CD4-positive, alpha-beta T cell treated with Interleukin-21 for 1 hour (primary cell): ENCODE measurements at regions not wholly inside any gene's neighbourhood (a gene's known extent, or its start where the extent isn't known, plus 50 kb on each side); places are given as distances from the start of the nearest gene placed in this dataset.

ENCODE experiments used
- DNase-seq: peaks from one replicate; pipeline ENCODE4 v3.0.0-alpha.2; 2020

DNA sequence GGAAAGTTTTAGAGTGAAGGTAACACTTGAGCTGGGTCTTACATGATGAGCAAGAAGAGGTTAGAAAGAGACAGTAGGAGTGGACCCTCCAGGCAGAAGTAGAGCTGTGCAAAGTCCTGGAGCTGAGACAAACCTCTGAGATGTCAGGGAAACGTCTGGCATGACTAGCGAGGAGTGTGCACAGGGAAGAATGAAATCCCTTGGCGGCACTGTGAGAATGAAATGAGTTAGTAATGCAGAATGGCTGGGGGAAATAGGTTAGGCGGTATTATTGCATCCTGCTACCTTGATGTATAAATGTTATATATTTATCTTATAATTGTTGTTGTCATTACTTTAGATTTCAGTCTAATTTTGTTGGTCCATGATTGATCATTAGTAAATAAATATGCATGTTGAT, 457.9 kb upstream of the CCL2 start:
- no peak for DNase-seq

DNA sequence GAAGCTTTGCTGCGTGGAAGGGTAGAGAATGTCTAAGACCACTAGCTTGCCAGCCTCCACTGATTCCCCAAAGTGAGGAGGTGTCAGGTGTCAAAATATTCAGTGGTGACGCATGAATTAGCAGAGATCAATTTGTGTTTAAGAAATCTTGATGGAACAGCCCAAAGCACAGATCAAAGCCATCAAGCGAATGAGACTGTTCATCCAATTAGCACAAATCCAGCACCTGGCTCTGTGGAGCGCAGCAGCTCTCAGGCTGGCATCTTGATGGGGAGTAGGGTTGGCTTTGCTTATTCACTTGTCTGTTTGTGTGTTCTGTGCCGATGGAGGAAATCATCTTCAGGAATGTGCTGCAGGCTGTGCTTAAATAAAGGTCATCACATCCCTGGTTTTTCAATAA, 456.8 kb upstream of the CCL2 start:
- DNase-seq: no peak

DNA sequence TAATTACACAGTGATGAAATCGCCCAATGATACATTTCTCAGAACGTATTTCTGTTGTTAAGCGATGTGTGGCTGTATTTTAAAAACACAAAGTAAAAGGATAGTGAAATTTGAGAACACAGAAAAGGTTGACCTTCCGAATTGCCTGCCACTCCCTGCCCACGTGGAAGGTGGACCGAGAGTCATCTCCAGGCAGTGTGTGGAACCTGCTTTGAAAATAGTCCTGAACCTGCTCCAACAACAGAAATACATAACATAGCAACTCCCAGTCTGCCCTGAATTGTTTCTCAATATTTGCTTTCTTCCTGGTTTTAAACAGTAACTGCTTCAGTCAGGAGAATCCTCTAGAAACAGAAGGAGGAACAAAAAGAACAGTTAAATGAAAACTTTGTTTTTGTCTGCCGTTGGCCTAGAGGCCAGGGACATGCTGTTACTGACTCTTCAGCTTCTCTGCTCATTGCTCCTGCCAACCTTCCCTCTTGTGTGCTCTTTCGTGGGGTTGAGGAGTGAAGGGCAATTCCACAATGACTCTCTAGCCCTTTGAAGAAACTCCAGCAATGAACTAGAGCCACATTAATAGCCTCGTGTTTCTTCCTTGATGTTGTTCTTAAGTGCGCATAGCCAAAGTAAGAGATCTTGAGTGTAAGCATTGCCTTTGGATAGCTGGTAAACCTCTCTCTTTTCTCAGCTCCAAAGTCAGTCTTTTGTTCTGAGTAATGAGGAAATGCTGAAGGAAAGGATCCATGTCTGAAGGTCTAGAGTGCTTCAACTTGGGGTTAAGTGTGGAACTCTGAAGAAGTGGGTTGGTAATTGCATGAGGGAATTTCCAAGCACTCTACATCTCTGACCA, 452.5 kb upstream of the CCL2 start:
- no peak for DNase-seq

DNA sequence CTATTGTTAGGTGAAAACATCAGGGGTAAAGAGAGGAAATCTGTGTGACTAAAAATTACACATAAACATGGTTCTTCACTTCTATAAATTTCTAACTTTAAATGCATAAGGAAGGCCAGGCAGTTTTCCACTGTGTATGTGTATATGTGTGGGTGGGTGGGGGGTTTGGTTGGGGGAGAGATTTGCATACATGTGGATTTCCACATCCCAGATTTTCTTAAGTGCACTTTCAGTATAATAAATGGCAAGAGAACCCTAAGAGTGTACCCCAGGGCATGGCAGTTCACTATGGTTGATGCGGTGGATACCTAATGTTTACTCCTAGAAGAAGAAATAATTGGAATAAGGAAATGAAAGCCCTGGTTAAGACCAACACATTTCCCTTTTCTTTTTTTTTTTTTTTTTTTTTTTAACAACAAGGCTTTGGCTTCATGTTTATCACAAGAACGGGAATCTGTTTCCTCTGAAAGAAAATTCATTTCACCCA, 451.8 kb upstream of the CCL2 start:
- no peak for DNase-seq

DNA sequence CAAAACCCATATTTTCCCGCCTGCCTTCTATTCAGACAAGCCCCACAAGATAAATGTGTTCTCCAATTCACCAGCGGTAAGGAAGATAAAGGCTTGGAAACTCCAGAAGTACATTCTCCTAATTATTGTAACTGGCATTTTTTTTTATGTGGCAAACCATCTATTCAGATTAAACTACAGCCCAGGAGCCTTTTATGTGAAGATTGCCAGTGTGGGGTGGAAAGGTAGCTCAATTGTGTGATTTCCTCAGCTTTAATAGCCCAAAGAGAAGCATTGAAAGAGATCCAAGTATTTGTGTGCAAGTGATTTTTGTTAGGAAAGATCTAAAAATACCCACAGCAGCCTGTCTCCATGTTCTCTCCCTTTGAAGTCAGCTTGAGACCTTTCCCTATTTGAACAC, 451.4 kb upstream of the CCL2 start:
- DNase-seq: no peak

DNA sequence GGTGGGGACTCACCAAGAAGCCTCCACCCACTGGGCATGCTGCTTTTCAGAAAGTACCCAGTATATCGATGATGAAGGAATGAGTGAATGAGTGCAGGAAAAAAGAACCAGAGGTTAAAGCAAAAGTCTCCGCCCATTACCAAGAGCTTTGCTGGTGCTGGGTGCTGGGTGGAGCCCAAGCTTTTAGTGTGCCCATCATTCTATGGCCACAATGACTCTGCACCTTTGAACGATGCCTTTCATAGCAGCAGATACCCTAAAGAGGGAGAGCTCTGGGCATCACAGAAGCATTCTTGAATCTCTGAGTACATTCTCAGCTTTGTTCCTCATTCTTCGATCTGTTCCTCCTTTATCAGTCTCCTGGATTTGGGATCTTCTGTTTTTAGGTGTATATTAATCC, 450.7 kb upstream of the CCL2 start:
- no peak for DNase-seq

DNA sequence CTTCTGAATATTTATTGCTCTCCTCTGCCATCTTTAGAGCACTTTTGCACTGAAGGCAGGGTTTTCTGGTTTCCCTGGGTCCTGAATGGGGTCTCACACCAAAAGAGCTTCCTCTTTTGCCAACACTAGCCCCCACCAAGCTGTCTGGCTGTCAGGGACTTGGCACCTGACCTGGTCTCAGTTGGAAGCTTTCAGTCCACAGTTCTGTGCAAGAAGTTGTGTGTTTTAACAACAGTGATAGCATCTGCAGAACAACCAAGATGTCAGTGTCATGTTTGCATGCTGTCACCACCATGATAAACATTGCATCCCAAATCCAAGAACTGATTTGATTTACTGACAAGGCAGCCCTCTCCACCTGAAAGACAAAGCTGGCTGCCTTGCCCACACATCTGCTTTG, 448.5 kb upstream of the CCL2 start:
- DNase-seq: no peak

DNA sequence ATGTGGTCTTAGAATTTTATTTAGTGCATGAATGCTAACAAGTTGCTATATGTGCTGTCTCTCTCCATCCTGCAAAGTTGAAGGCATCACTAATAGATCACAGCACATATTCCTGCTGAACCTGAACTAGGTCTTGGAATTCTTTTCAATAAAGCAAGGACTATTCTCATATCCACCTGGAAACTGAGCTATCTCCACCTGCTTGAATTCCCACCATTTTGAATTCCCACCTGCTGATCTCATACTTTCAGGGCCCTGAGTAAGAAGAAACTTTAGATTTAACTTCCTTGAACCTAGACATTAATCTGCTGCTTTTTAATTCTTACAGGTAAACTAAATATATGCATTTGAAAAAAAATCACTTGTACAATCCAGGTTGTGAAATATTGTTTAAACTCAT, 445.3 kb upstream of the CCL2 start:
- no peak for DNase-seq

DNA sequence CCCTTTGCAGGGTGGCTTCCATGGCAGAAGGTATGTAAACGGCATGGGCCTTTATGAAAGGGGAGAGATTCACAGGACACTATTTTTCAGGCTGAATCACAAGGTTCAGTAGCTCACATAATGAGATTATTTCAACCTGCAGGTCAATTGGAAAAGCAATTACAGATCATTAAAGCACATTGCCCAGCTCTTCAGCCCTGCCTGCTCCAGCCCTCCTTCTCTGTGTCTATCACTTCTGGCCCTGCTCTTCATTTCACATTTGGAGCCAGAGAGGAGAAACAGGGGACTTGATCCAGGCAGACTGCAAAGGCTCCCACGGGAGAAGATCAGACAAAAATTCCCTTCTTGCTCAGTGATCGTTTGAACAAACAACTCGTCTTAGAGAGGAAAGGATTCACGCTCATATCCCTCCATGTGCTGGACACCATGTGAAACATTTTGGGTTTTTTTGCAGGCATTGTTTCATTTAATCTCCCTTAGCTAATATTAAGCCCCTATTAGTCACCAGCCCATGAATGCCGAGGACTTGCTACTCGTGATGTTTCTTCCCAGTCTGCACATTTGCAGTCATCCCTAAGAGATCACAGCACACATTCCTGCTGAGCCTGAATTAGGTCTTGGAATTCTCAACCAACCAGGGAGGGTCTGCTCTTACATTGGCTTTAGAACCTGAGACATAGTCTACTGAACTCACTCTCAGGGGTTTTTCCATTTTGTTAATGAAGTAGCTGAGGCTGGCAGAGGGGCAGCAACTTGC, 443.9 kb upstream of the CCL2 start:
- DNase-seq: no peak

DNA sequence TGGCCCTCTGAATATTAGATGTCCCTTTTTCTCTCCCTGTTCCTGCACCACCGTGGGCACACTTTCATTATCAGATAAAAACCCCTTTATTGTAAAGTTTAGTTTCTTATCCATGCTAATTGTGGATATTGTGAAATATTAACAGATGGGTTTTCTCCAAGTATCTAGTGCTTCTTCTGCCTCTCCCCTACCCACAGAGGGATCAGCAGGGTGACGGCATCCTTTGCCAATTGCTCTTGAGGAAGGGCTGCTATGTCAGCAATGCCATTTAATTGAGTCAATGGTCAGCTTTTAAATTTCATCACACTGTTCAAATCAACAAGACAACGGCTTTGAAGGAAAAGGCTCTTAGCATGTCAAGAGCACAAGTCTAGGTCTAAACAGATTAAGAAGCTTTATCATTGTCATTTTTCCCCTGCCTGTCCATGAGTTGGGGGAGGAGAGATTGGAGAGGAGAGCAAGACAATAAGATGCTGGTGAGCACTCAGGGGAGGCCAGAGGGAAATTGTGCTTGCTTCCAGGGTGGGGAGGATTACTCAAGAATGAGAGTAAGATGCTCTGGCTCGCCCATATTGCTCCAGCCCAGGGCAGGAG, 443.0 kb upstream of the CCL2 start:
- DNase-seq: no peak

DNA sequence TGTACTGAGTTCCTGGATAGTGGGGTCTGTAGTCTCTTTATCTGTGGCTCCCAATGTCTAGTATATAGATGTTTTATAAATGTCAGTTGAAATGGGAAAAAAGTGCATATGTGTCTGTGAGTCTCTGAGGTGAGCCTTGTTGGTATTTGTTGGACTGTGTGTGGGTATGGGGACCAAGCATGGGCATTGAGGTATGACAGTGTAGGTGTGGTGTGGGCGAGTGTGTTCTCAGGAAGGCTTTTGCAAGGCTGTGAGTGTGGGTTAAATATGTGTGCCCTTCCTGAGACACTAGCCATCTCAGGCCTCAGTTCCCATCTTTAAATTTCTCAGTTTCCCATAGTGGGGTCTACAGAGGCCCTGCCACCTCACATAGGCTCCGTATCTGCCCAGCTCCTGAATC, 440.2 kb upstream of the CCL2 start:
- no peak for DNase-seq

DNA sequence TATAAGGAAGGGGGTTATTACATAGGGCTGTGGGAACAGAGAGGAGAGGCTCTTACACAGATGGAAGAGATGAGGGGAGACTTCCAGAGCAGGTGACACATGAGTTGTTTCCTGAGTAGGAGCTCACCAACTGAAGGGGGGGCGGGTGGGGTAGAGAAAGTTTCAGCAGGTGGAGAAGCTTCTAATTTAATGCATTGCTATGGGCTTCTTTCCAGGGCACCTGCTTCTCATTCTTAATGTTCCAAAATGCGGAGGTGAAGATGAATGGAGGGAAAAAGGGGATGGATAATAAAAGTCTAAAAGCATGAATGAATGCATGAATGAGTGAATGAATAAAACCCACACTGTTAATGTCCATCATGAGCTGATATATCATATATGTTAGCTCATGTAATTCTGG, 439.0 kb upstream of the CCL2 start:
- no peak for DNase-seq

DNA sequence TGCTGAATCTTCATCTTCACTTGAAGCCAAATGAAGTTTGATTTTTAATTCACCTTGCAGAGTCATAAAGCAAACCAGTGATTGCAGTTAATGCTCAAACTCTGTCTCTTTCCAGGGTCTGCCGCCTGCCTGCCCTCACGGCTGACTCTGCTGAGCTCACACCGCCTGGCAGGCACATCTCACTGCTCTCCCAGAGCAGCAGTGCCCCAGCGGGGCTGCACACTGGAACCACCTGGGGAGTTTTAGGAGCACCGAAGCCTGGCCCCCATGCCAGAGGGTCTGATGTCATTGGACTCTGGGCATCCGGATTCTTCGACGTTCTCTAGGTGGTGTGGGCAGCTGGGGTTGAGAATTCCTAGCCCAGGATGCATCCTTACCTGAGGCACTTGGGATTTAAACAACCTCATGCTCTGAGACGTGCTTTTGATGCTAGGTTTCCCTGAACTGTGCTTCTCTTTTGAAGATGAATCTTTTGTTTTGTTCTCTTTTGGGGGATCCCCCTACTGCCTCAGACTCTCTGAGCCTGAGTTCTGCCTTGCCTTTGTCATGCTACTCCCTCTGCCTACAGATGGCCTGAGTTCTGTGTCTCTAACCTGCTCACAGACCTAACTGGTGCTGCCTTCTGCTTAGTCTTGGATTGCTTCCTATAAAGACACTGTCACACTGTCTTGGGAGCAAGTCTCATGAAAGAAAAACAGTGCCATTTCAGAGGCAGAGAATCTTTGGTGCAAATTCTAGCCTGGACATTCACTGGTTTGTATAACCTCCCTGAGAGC, 438.1 kb upstream of the CCL2 start:
- DNase-seq: no peak

DNA sequence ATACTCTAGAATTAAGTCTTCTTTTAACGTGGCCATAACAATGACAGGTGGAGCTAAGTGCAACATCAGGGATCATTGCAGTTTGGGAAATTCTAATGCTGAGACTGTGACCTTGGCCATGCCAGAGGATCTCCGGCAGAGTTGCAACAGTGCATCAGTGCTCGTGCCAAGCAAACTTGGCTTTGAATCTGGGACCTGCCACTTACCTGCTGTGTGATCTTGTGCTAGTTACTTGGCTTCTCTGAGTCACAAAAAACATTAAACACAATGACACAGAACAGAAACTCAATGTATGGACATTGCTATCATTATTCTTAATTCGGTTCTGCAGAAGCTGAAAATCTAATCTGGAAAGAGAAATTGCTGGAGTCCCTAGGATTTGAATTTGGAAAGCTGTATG, 435.5 kb upstream of the CCL2 start:
- DNase-seq: no peak

DNA sequence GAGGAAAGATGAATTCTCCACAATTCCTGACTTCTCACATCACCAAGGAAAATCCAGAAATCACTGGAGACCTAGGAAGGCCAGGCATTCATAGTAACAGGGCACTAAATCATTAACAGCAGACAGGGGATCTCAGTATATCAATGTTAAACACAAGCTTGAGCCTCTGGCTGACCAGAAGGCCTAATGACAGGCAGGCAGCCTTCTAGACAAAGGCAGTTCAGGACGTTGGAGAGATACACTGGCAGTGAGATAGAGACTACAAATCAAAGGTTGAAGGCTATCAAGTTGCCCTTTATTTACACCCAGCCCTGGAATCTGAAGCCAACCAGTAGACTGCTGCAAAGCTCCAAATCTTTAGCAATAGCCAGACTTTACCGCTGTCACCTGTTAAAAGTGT, 422.8 kb upstream of the CCL2 start:
- DNase-seq: no peak

DNA sequence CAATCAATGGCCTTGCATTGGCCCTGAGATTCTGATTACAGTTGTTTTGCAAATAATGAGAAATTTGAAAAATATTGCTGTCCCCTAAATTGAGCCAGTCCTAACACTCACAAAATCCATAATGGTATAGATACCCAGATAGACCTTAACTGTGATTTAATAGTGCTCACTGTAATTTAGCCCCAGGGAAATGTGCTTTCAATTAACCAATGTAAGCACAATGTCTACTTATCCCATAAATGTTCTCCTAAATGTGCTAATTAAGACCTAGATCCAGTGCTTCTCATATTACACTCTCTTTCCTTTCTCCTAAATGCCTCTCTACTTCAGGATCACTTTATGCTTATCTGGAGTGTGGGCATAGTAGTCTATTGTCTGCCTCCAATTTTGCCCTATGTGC, 417.8 kb upstream of the CCL2 start:
- no peak for DNase-seq

DNA sequence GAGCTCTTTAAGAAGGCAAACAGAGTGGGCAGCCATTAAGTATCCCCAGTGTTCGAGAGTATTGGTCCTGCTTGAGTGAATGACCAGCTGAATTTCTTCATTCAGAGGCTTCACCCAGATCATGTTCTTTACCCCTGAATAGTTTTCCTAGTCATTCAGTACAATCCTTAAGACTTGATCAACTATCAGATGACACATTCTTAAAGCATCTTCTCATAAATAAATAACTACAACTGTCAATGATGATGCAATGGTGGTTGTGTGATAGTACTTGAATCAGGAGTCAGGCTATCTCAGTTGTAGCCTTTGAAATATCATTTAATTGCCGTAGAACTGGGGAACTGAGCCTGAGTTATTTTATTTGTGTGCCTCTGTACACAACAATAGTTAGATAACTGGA, 416.8 kb upstream of the CCL2 start:
- no peak for DNase-seq

DNA sequence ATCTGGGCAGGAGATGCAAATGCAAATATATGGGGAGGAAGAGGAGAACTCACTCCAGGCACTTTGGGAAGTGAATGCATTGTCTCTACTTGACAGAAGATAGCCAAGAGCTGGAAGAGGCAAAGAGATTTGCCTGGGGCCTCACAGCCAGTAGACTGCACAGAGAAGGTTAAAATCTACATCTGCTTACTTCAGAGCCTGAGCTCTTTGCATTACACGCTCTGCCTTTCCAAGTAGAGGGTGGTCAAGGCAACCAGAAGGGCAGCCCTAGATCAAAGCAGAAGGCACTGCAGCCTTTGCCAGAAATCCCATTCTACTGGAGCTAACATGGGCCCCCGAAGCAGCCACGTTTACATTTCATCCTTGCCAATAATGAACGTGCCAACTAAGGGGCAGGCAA, 407.2 kb upstream of the CCL2 start:
- no peak for DNase-seq

DNA sequence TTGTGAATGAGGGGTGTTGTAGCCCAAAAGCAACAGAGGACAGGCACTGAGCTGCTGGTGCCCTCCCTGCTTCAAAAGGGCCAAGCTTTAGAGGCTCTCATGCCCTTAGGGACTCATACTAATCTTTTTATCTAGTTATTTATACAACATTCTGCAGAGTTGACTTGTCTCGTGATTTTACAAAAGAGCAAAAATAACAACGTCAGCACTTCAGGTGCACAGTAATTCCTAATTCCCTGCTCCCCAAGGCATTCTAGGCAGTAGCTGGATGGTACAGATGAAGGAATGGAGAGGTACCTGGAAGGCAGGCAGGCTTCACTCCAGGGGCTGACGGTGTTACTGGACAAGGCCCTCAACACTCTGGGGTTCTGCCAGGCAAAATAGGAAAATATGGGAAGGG, 406.7 kb upstream of the CCL2 start:
- no peak for DNase-seq

DNA sequence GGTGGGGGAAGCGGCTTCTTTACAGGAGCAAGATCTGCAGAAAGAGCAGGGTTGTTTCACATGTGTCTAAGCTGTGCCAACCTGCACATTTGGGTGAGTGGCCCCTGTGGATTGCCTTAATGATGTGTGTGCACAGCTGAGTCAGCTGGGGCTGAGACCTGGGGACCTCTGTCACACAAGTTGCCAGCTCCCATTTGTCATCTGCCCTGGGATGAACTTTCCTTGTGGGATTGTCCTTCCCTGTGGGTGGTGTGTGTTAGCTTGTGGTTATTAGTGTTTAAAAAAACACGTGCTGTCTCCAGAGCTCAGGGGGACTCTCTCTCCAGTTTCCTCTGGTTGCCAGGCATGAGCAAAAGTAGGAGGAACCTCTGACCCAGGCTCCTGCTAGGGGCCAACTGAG, 400.5 kb upstream of the CCL2 start:
- no peak for DNase-seq

DNA sequence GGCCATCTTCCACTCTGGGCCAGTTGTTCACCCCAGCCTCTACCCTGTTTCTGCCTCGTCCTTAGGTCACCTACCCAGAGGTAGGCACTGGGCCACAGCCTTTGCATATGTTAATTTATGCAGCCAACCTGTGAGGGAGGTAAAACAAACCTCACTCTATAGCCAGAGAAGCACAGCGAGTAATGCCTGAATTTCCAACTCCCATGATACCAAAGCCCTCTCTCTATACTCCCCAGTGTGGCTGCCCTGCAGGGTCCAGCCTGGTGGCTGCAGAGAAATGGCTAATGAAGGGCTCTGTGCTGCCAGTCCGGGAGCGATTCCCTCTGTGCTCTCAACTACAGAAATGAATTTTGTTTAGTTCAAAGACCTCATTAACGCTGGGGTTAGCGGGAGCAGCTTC, 397.0 kb upstream of the CCL2 start:
- no peak for DNase-seq

DNA sequence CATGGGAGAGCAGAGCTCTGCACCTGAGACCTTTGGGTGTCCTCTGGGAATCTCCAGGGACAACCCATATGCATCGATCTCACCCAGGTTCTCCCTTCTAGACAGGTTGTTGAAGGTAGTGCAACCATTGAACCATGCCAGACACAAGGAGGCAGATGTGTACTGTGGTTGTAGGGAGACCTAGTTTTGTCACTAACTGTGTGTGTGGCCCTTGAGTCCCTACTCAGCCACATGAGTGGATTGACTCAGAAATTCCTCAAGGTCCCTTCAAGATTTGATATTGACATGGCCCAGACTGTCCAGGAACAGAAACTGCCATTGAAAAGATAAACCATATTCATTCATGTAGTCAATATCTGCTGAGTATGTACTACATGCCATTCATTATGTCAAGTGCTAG, 396.4 kb upstream of the CCL2 start:
- no peak for DNase-seq
